ENCODE measurements at regions not wholly inside any gene's neighbourhood (a gene's known extent, or its start where the extent isn't known, plus 50 kb on each side); places are given as distances from the start of the nearest gene placed in this dataset.
"Not testable (repeated sequence)": the region's sequence is repeated elsewhere in the genome, so short reads cannot be mapped to it uniquely, and the experiment has no call there.

DNA sequence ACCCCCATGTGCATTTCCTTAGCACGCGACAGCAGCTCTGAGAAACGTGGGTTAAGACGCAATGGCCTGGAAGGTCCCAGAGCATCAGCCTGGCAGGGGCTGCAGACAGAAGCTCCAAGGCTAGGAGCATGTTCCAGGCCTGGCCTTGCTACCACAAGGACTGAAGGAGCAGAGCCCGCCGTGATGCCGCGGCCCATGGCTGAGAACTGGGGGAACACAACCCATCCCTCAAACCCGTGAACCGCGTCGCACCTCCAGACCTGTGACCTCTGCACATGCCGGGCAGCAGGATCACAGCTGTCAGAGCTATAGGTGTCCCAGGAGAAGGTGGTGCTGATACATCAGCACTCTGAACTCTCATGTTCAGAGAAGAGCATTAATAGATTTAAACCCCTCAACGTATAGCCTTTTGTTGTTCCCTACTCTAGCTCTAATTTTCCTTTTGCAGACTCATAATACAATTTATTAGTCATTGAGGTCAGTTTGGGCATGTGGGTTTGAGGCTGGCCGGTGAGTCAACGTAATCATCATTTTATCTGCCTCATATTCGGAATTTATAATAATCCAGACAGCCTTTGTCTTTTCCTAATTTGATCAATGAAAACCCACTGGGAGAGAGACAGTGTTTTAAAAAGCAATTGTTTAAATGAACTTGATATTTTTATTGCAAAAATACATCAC lies 222.5 kb upstream of the TCERG1L start:
- no peak for DNase-seq

DNA sequence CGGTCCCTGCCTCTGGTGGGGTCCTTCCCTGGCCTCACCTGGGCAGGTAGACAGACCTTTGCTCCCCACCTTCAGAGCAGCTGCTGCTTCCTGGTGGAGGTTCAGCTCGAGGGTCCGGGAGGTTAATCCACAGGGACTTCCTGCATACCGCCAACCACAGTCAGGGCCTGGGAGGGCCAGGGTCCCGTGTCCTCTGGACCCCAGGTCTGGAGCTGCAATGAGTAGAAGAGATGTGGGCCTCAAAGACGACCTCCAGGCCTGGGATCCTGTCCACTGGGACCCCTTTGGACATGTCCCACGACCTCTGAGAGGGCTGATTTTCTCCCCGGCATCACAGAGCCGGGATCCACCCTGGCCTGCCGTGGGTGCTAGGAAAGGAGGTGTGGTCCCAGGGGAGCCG lies 223.3 kb upstream of the TCERG1L start:
- no peak for DNase-seq

DNA sequence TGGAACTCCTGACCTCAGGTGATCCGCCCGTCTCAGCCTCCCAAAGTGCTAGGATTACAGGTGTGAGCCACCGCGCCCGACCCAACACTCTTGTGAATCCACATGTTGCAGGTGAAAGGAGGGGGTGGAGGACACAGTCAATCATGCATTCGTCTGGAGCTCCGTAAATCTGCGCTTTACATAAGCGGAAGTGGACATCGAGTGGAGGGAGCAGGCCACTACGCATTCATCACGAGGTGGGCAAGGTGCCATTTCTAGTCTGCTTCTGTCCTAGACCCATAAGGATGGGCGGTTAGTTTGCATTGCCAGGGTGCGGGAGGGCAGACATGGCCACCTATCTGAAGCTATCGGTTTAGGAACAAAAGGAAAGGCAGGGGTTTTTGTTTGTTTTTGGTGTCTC lies 225.2 kb upstream of the TCERG1L start:
- no peak for DNase-seq

DNA sequence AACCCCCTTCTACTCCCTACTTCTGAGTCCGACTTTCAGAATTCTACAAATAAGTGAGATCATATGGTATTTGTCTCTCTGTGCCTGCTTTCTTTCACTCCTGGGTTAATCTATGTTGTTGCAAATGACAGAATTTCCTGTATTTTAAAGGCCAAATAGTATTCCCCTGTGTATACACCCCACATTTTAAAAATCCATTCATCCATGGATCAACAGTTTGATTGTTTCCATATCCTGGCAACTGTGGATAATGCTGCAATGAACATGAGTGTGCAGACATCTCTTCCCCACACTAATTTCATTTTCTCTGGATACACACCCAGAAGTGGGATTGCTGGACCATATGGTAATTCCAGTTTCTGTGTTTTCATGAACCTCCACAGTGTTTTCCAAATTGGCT lies 225.8 kb upstream of the TCERG1L start:
- no peak for DNase-seq

DNA sequence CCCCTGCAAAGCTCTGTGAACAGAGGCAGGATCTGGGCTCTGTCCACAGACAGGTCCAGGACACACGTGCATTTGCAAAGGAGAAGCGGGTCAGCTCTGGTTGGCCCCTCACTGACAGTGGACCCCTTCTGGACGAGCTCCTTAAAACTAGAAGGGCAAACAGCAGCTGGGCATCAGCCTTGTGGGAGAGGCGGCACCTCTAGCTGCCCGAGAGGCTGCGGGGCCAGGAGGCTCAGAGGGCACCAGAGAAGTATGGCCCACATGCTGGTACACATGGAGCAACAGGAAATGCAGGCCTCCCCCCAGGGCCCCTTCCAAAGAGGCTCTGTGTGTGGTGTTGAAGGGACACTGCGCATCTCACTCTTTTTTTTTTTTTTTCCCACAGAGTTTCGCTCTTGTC lies 233.0 kb upstream of the TCERG1L start:
- DNase-seq, result no peak

DNA sequence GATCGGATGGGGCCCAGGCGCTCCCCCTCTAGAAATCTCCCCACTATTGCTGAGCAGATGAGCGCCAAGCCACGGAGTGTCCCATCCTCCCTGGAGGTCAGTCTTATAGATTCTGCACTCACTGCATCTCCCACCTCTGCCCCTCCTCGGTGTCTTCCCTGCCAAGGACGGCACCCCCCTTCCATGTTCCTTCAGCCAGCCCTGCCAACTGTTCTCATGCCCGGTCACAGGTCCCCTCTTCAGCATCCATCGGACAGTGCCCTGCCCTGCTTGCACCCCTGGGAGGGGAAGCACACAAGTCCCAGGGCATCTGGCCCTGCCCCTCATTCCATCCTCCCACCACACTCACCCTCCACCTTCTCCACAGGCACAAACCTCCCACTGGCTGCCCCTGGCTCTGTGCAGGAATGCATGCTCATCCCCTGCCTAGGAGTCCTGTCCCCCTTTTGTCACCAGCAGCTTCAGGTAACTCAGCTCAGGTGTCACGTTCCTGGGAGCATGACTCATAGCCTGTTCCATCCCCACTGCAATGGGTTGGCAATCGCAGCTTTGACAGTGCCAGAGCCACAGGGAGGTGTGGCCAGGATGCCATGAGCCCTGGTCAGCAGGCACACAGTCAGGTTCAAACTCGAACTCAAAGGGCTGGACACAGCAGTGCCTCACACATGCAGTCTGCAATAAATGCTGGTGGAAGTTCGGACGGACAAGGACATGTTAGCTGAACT lies 234.7 kb upstream of the TCERG1L start:
- DNase-seq, result no peak

DNA sequence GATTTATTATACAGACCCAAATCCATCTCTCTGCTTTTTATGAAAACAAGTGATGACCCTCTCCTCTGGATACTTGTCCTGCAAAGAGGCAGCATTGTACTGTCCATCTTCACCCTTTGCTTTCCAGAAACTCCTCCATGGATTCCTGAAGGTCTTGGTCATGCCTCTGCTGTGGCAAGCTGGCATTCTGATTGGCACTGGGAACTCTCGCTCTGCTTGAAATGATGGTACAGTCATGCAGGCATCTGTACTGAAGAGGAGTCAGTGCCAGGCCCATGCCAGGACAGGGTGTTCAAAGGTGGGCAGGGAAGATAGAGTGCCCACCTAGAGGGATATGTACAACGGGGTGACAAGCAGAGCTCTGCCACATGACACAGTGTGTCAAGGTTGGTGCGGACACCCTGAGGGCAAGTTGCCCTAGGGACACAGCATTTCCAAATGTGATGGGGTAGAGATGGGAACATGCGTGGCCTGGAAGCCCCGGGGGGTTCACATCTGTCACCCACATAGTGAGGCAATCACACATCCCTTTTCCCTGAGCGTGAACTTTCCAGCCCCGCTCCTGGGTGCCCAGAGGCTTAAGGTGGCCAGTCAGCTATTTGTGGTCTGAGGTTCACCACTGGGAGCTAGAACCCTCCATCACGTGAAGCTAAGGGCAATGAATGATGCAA lies 235.7 kb upstream of the TCERG1L start:
- DNase-seq, result no peak

DNA sequence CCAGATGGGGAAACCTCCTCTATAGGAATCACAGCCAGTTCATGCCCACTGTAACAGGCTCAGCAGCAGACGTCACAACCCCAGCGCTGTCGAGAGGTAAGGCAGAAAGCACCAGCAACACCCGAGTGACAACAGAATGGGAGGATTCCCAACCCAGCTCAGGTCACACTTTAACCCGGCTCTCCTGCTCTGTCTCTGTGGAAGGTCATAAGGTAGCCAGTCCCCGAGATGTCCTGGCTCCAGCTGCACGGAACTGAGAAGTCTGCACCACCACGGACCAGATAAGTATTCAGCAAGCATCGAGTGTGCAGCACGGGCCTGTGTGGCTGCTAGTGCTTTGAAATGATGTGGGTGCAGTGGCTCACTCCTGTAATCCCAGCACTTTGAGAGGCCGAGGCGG lies 236.7 kb upstream of the TCERG1L start:
- no peak for DNase-seq

GRCh38 chr10:131549116-131549515 lies 237.6 kb upstream of the TCERG1L start:
- no peak for DNase-seq

GRCh38 chr10:131553121-131553520 lies 241.6 kb upstream of the TCERG1L start:
- no peak for DNase-seq

- no peak for DNase-seq
Measured at GRCh38 chr10:131553581-131553980, 242.1 kb upstream of the TCERG1L start.

- no peak for DNase-seq
Measured at GRCh38 chr10:131554821-131555220, 243.3 kb upstream of the TCERG1L start.

- no peak for DNase-seq
Measured at GRCh38 chr10:131555406-131555805, 243.9 kb upstream of the TCERG1L start.

DNA sequence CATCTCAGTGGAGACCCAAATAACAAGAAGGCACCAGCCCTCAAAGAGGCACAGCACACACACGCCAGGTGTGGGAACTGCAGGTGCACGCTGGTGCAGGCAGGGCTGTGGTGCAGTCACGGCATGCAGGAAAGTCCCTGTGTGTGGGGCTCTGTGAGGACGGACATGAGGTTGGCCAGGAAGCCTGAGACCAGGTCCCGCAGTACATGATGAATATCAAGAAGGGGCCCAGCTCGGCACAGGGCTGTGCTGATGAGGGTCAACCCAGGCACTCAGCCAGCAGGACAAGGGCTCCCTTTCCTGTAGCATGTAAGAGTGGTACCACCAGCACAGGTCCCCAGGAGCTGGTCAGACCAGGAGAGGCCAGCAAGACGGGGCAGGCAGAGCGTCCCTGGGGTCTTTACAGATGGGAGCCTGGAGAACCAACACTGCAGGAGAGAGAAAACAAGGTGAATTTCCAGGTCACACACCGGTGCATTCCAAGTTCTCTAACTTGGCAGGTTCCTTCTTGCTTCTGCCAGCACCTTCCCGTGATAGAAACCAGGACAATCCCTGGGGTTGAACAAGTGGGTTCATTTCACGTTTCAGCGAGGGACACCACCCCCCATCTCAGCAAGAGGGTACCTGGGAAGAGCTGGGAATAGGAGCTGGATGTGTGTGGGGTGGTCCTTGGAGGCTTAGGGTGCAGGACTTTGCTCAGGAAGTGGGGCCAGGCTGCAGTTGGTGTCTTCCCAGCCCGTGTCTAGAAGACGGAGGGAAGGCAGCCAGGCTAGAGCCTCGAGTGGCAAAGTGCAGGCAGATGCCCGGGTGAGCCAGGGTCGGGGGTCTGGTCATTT lies 244.8 kb upstream of the TCERG1L start:
- no peak for DNase-seq

- no peak for DNase-seq
Measured at GRCh38 chr10:131556897-131557495, 245.5 kb upstream of the TCERG1L start.

GRCh38 chr10:131557956-131558355 lies 246.4 kb upstream of the TCERG1L start:
- not testable (repeated sequence) for DNase-seq

- DNase-seq, result no peak
Measured at GRCh38 chr10:131559450-131559911, 248.0 kb upstream of the TCERG1L start.

GRCh38 chr10:131560166-131560565 lies 248.6 kb upstream of the TCERG1L start:
- no peak for DNase-seq

DNA sequence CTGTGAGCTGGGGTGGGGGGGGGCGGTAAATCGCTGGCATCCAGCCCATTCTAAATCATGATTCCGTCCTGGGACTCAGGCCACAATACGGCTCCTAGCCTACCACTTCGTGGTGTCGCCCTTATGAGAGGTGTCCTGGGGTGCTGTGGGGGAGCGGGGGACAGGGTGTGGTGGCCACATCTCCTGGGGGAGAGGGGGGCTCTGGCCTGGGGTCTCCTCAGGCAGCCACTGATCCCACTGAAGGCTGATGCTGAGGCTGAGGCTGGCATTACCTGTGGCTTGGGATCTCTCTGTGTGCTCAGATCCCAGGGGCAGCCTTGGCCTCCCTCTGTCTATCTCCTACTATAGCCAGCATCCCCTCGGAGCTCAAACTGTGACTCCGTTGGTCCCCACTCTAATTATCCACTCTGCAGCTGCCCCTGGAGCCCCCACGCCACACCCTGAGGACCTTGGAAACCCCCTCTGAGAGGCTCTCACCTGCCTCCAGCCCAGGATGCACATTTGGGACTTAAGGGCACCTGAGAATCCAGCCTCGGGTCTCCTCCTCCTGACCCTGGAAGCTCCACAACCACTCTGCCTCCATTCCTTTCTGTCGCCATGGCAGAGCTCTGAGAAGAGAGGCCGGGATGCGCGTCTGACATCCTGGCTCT lies 249.3 kb upstream of the TCERG1L start:
- DNase-seq, result no peak

DNA sequence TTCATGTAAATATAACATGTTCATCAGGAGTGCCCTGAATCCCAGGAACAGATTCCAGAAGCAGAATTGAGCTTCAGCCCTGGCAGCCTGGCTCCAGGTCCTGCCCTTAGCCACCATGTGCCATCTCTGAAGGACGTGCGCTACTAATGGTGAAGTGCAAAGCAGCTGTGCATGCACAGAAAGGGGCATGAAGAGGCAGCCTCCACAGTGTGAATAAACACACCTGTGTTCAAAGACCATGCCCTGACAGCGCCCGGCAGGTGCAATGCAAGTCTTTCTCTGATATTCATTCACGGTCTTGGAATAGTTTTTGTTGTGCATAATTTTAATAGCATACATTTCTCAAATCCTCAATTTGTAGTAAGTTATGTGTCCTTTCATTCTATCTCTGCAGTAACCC lies 250.4 kb upstream of the TCERG1L start:
- no peak for DNase-seq

GRCh38 chr10:131563411-131563810 lies 251.9 kb upstream of the TCERG1L start:
- no peak for DNase-seq
